ENCODE measurements at regions not wholly inside any gene's neighbourhood (a gene's known extent, or its start where the extent isn't known, plus 50 kb on each side); places are given as distances from the start of the nearest gene placed in this dataset.

- TF ChIP-seq POLR2AphosphoS5 (IDR thresholded peaks at IDR 0.05) (no peak), CTCF (IDR thresholded peaks at IDR 0.05) (no peak), POLR2A (IDR thresholded peaks at IDR 0.05) (no peak)
These were observed 187.2 kb downstream of the CENPW start for GRCh38 chr6:126526996-126527606.
